ENCODE measurements at regions not wholly inside any gene's neighbourhood (a gene's known extent, or its start where the extent isn't known, plus 50 kb on each side); places are given as distances from the start of the nearest gene placed in this dataset.

- TF ChIP-seq, protein P1, sequence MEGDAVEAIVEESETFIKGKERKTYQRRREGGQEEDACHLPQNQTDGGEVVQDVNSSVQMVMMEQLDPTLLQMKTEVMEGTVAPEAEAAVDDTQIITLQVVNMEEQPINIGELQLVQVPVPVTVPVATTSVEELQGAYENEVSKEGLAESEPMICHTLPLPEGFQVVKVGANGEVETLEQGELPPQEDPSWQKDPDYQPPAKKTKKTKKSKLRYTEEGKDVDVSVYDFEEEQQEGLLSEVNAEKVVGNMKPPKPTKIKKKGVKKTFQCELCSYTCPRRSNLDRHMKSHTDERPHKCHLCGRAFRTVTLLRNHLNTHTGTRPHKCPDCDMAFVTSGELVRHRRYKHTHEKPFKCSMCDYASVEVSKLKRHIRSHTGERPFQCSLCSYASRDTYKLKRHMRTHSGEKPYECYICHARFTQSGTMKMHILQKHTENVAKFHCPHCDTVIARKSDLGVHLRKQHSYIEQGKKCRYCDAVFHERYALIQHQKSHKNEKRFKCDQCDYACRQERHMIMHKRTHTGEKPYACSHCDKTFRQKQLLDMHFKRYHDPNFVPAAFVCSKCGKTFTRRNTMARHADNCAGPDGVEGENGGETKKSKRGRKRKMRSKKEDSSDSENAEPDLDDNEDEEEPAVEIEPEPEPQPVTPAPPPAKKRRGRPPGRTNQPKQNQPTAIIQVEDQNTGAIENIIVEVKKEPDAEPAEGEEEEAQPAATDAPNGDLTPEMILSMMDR (IDR thresholded peaks at IDR 0.05; ENCODE audit: insufficient read depth, low read length) = no peak
- no peak for TF ChIP-seq GABPA (IDR thresholded peaks at IDR 0.05; ENCODE audit: low read depth)
- no peak for TF ChIP-seq SPI1 (IDR thresholded peaks at IDR 0.05; ENCODE audit: borderline replicate concordance, low read depth)
Observed at GRCh38 chr17:27986805-27987684, 55.4 kb upstream of the NLK start.

All from HL-60 (cell line).